H1 (cell line): ENCODE measurements at regions not wholly inside any gene's neighbourhood (a gene's known extent, or its start where the extent isn't known, plus 50 kb on each side); places are given as distances from the start of the nearest gene placed in this dataset.

ENCODE experiments used
- ATF2 ChIP-seq: IDR thresholded peaks from 2 replicates; pipeline ENCODE4 v1.6.1; 2012; ENCODE audit warnings: low read length, inconsistent platforms
- CTCF ChIP-seq, 3 experiments: IDR thresholded peaks; 1 replicate in 2 of 3; 2 replicates in 1 of 3; pipeline versions ENCODE4 v1.5.1 to v1.6.1; 2011; ENCODE audit warnings: low read length in 3 of 3, mild to moderate bottlenecking in 3 of 3, inconsistent platforms in 2 of 3, low read depth in 1 of 3, moderate library complexity in 1 of 3; ENCODE audit not compliant: insufficient read depth in 1 of 3; ENCODE audit errors: control extremely low read depth in 1 of 3
- NRF1 ChIP-seq: IDR thresholded peaks from 2 replicates; pipeline ENCODE4 v1.6.1; 2011; ENCODE audit warnings: mild to moderate bottlenecking, low read depth, low read length, improper control_type of control experiment
- TEAD4 ChIP-seq: IDR thresholded peaks from 2 replicates; pipeline ENCODE4 v1.6.1; 2012; ENCODE audit warnings: low read depth, low read length, inconsistent platforms, mixed read lengths

- no peak for TF ChIP-seq CTCF (IDR thresholded peaks at IDR 0.05; ENCODE audit: control extremely low read depth in 1 of 3, insufficient read depth in 1 of 3, low read depth in 1 of 3, low read length in 3 of 3)
- TF ChIP-seq TEAD4: no peak
- no peak for TF ChIP-seq NRF1
- TF ChIP-seq ATF2: no peak
Measured at GRCh38 chr13:71378961-71379905, 487.8 kb downstream of the DACH1 start.
